CD14-positive monocyte (primary cell): ENCODE measurements at regions not wholly inside any gene's neighbourhood (a gene's known extent, or its start where the extent isn't known, plus 50 kb on each side); places are given as distances from the start of the nearest gene placed in this dataset.

Experiments used
- DNase-seq, 3 donors: peaks; one replicate each; pipeline ENCODE4 v3.0.0-alpha.2; 2011 to 2022
- H2AFZ ChIP-seq: 2 replicates; pipeline ENCODE4 v1.6.0; 2012; ENCODE audit warnings: mild to moderate bottlenecking, low read depth, low read length, inconsistent platforms; ENCODE audit not compliant: insufficient read depth, poor library complexity, severe bottlenecking
- H3K27ac ChIP-seq, 2 donors: 1 replicate in 1 of 2; 2 replicates in 1 of 2; pipeline ENCODE4 v1.5.1; 2012 to 2013; ENCODE audit warnings: low read length in 2 of 2, control low read depth in 1 of 2, inconsistent platforms in 1 of 2, low read depth in 1 of 2, mild to moderate bottlenecking in 1 of 2
- H3K27me3 ChIP-seq, 2 donors: one replicate each; pipeline versions ENCODE4 v1.6.0 to v1.6.1; 2011 to 2013; ENCODE audit warnings: low read length in 2 of 2; ENCODE audit not compliant: control insufficient read depth in 2 of 2, insufficient read depth in 2 of 2
- H3K36me3 ChIP-seq, 2 donors: replicated peaks in 1 of 2; 1 replicate in 1 of 2; 2 replicates in 1 of 2; pipeline versions ENCODE4 v1.5.1 to v1.6.1; 2012 to 2013; ENCODE audit warnings: low read length in 2 of 2, control low read depth in 1 of 2, inconsistent platforms in 1 of 2, mild to moderate bottlenecking in 1 of 2; ENCODE audit not compliant: insufficient read depth in 2 of 2, control insufficient read depth in 1 of 2
- H3K4me1 ChIP-seq, 2 donors: 1 replicate in 1 of 2; 2 replicates in 1 of 2; pipeline versions ENCODE4 v1.5.1 to v1.6.1; 2012 to 2013; ENCODE audit warnings: low read length in 2 of 2, control low read depth in 1 of 2, inconsistent platforms in 1 of 2, mild to moderate bottlenecking in 1 of 2, moderate library complexity in 1 of 2; ENCODE audit not compliant: insufficient read depth in 2 of 2, control insufficient read depth in 1 of 2
- H3K4me2 ChIP-seq: replicated peaks from 2 replicates; pipeline ENCODE3; 2012; ENCODE audit warnings: low read length, moderate library complexity, mild to moderate bottlenecking; ENCODE audit not compliant: poor library complexity, severe bottlenecking; ENCODE audit errors: extremely low read depth
- H3K4me3 ChIP-seq, 3 experiments: fragments of 200-600 bp in 1 of 3; sonication (generic) in 1 of 3; replicated peaks in 1 of 3; 1 replicate in 2 of 3; 2 replicates in 1 of 3; pipeline ENCODE4 v1.5.1; 2011 to 2013; ENCODE audit warnings: low read length in 3 of 3, mild to moderate bottlenecking in 3 of 3, control low read depth in 2 of 3, low read depth in 2 of 3, inconsistent platforms in 1 of 3, moderate library complexity in 1 of 3
- H3K79me2 ChIP-seq: 2 replicates; pipeline ENCODE4 v1.6.0; 2012; ENCODE audit warnings: mild to moderate bottlenecking, control low read depth, inconsistent platforms, low read length, moderate library complexity; ENCODE audit not compliant: insufficient read depth
- H3K9ac ChIP-seq: 2 replicates; pipeline ENCODE4 v1.6.0; 2017; ENCODE audit warnings: low read length, mild to moderate bottlenecking; ENCODE audit not compliant: insufficient read depth, poor library complexity, severe bottlenecking
- H3K9me3 ChIP-seq, 2 donors: replicated peaks in 1 of 2; 1 replicate in 1 of 2; 2 replicates in 1 of 2; pipeline versions ENCODE4 v1.5.1 to v1.6.1; 2012 to 2013; ENCODE audit warnings: low read length in 2 of 2, control low read depth in 1 of 2; ENCODE audit not compliant: control insufficient read depth in 1 of 2, insufficient read depth in 1 of 2
- H4K20me1 ChIP-seq: 2 replicates; pipeline ENCODE4 v1.6.0; 2012; ENCODE audit warnings: mild to moderate bottlenecking, low read length, control low read depth, moderate library complexity; ENCODE audit not compliant: insufficient read depth
- H3K27ac Mint-ChIP-seq, 7 donors: one replicate each; pipeline ENCODE4 v1.8.0; 2020; ENCODE audit warnings: mild to moderate bottlenecking in 7 of 7, mixed read lengths in 7 of 7, moderate library complexity in 6 of 7, inconsistent platforms in 2 of 7
- H3K27me3 Mint-ChIP-seq, 3 donors: one replicate each; pipeline ENCODE4 v1.8.0; 2021 to 2022; ENCODE audit warnings: low read depth in 3 of 3, mild to moderate bottlenecking in 3 of 3, mixed read lengths in 3 of 3, moderate library complexity in 3 of 3, inconsistent platforms in 1 of 3
- H3K36me3 Mint-ChIP-seq, 2 donors: one replicate each; pipeline ENCODE4 v1.8.0; 2020; ENCODE audit warnings: mixed read lengths in 2 of 2, inconsistent platforms in 1 of 2, mild to moderate bottlenecking in 1 of 2
- H3K4me1 Mint-ChIP-seq: one replicate; pipeline ENCODE4 v1.8.0; 2020; ENCODE audit warnings: mild to moderate bottlenecking, mixed read lengths
- H3K4me3 Mint-ChIP-seq, 2 donors: one replicate each; pipeline ENCODE4 v1.8.0; 2020; ENCODE audit warnings: mild to moderate bottlenecking in 2 of 2, mixed read lengths in 2 of 2, moderate library complexity in 1 of 2
- H3K9me3 Mint-ChIP-seq, 7 donors: one replicate each; pipeline ENCODE4 v1.8.0; 2020 to 2022; ENCODE audit warnings: mixed read lengths in 7 of 7, mild to moderate bottlenecking in 6 of 7, moderate library complexity in 6 of 7, inconsistent platforms in 2 of 7
- WGBS: methylation state at CpG from one replicate; pipeline ENCODE4 v1.1.5; 2013; ENCODE audit warnings: missing lambda C conversion rate; ENCODE audit not compliant: insufficient coverage; 5-methylcytosine and 5-hydroxymethylcytosine counted together
- intact Hi-C, 2 donors: fragments of 100-400 bp; cut with micrococcal nuclease; formaldehyde crosslinking; loops; one replicate each; pipeline versions ENCODE4 v1.15.0 to v1.15.1; 2023
- TF ChIP-seq, protein P1 (sequence below): fragments of 200-600 bp; IDR thresholded peaks from one replicate; pipeline ENCODE4 v1.8.0; 2022; ENCODE audit warnings: antibody characterized with exemption, mild to moderate bottlenecking

DNA sequence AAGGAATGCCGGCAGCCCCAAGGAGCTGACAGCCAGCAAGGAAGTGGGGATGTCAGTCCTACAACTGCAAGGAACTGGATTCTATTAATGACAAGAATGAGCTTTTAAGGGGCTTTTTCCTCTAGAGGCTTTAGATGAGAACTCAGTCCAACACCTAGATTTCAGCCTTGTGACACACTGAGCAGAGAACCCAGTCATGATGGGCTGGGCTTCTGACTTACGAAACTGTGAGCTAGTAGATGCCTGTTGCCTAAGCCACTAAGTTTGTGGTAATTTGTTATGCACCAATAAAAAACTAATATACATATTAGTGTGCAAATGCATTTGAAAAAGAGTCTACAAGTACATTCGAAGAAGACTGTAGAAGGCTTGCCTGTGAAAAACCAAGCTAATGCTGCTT lies 263.3 kb downstream of the SOX4 start:
- WGBS: 50% methylated on average over 1 of the region's 3 CpGs

DNA sequence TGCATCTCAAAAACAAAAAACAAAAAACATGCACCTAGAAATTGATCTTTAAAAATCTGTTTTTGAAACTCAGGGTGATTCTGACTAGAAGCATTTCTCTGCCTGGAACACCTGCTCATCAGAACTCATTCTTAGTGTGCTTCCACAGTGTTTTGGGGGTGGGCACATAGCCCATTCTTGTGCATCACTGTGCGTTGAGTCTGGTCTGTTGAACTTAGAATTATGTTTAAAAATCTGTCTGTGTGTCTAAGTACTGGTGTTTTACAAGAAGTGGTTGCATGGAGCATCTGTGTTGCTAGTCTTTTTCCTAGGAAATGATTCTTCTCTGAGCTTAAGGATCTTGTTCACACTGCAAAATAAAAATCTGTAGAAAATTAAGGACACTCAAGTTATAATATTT lies 264.5 kb downstream of the SOX4 start:
- H3K4me1 ChIP-seq: peaks cover 34 to 49% of the 10 kb centered on the region in 2 donors
- peaks cover 0 to 1% of the 10 kb centered on the region in 2 donors for H3K36me3 Mint-ChIP-seq
- H3K27ac ChIP-seq: no peak overlapping the region
- H3K36me3 ChIP-seq: no peaks in the 10 kb centered on the region
- DNase-seq: no peak
- no peaks in the 10 kb centered on the region for H3K27me3 ChIP-seq
- H4K20me1 ChIP-seq: no peaks in the 10 kb centered on the region
- peaks cover 0 to 4% (median 0%) of the 10 kb centered on the region in 7 donors for H3K9me3 Mint-ChIP-seq
- no peak overlapping the region for H3K4me3 ChIP-seq
- no peak overlapping the region for H3K4me2 ChIP-seq
- no peak overlapping the region for H3K9ac ChIP-seq
- no peaks in the 10 kb centered on the region for H3K79me2 ChIP-seq
- H3K27me3 Mint-ChIP-seq: peaks cover 0 to 2% (median 0%) of the 10 kb centered on the region in 3 donors
- TF ChIP-seq, protein P1, sequence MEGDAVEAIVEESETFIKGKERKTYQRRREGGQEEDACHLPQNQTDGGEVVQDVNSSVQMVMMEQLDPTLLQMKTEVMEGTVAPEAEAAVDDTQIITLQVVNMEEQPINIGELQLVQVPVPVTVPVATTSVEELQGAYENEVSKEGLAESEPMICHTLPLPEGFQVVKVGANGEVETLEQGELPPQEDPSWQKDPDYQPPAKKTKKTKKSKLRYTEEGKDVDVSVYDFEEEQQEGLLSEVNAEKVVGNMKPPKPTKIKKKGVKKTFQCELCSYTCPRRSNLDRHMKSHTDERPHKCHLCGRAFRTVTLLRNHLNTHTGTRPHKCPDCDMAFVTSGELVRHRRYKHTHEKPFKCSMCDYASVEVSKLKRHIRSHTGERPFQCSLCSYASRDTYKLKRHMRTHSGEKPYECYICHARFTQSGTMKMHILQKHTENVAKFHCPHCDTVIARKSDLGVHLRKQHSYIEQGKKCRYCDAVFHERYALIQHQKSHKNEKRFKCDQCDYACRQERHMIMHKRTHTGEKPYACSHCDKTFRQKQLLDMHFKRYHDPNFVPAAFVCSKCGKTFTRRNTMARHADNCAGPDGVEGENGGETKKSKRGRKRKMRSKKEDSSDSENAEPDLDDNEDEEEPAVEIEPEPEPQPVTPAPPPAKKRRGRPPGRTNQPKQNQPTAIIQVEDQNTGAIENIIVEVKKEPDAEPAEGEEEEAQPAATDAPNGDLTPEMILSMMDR: no peak
- 100% methylated on average over 1 of the region's 1 CpG for WGBS
- no peak overlapping the region for H2AFZ ChIP-seq
- H3K27ac Mint-ChIP-seq: peak overlapping the region in 6 of 7 donors; percentile 87 to 100 (median 99)
- H3K4me1 Mint-ChIP-seq: peaks cover 41% of the 10 kb centered on the region
- intact Hi-C loops: loop anchor here (5.0 to 10.0 kb wide), 3 partner anchors 129 to 266 kb away; partner anchors contain the start of gene SOX4 (in 2 of the 2)
- no peaks in the 10 kb centered on the region for H3K9me3 ChIP-seq
- no peak overlapping the region for H3K4me3 Mint-ChIP-seq

More for the DNA sequence above, 263.3 kb downstream of the SOX4 start:
- Mint-ChIP-seq H3K27me3 (peaks cover 0 to 2% (median 0%) of the 10 kb centered on the region in 3 donors), H3K36me3 (peaks cover 0 to 1% of the 10 kb centered on the region in 2 donors), H3K4me1 (peaks cover 41% of the 10 kb centered on the region), H3K27ac (peak overlapping the region; percentile 99 to 100 (median 99)), H3K9me3 (peaks cover 0 to 3% (median 2%) of the 10 kb centered on the region in 7 donors), H3K4me3 (peak overlapping the region; percentile 68 to 89)
- peak overlapping the region; percentile 98 to 100 for H3K27ac ChIP-seq
- H3K27me3 ChIP-seq: no peaks in the 10 kb centered on the region
- H3K9ac ChIP-seq: peak overlapping the region; percentile 88
- DNase-seq: peak; percentile 88 to 96 (median 92)
- TF ChIP-seq, protein P1: no peak
- H4K20me1 ChIP-seq: no peaks in the 10 kb centered on the region
- no peaks in the 10 kb centered on the region for H3K36me3 ChIP-seq
- intact Hi-C loops: loop anchor here (5.0 to 10.0 kb wide), 3 partner anchors 130 to 265 kb away; partner anchors contain the start of gene SOX4 (in 2 of the 2)
- H3K4me3 ChIP-seq: peak overlapping the region in 1 of 3 experiments; percentile 72
- H3K4me1 ChIP-seq: peaks cover 34 to 49% of the 10 kb centered on the region in 2 donors
- H2AFZ ChIP-seq: peak overlapping the region; percentile 16
- no peaks in the 10 kb centered on the region for H3K79me2 ChIP-seq
- peak overlapping the region; percentile 73 for H3K4me2 ChIP-seq
- no peaks in the 10 kb centered on the region for H3K9me3 ChIP-seq
